GM21576 (cell line): ENCODE measurements at regions not wholly inside any gene's neighbourhood (a gene's known extent, or its start where the extent isn't known, plus 50 kb on each side); places are given as distances from the start of the nearest gene placed in this dataset.
A peak's percentile ranks its signal among the peaks of the same experiment; 100 is the strongest.
"Not testable (repeated sequence)": the region's sequence is repeated elsewhere in the genome, so short reads cannot be mapped to it uniquely, and the experiment has no call there.

Experiments
- ATAC-seq: cut with Tn5 transposase; IDR thresholded peaks from one replicate; pipeline ENCODE4 v1.9.1; 2021; ENCODE audit warnings: mild to moderate bottlenecking, moderate library complexity; ENCODE audit not compliant: unreplicated experiment

DNA sequence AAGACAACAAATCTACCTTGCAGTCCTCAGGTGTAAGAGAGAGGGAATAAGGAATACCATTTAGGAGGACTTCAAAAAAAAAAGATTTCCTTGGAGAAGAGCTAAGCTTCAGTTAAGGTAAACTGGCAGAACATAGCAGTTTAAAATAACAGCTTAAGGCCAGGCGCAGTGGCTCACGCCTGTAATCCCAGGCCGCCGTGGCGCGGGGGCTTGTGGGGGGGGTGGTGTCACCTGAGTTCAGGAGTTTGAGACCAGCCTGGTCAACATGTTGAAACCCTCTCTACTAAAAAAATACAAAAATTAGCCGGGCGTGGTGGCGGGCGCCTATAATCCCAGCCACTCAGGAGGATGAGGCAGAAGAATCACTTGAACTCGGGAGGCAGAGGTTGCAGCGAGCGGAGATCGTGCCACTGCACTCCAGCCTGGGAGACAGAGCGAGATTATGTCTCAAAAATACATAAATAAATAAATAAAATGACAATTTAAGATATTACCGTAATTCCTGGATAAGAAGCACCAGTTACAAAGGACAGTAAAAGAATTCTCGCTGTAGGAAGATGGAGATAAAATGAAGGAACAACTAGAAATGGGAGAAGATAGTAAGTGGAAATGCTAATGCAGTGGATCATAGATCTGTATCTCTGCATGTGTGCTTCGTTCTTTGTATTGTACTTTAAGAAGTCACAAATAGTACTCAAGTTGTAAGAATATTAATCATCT lies 1140.2 kb downstream of the NCAM2 start:
- ATAC-seq = no peak

DNA sequence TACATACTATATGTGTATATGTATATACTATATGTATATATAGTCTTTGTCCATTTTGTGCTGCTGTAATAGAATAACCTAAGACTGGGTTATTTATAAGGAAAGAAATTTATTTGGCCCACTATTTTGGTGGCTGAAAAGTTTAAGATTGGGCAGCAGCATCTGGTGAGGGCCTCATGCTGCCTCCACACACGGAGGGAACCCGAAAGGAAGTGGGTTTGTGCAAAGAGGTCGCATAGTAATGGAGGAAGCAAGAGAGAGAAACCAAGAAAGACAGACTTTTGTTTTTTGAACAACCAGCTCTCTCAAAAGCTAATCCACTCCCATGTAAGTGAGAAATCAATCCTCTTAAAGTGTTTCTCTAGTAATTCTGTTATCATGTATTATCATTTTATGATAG lies 1147.3 kb downstream of the NCAM2 start:
- no peak for ATAC-seq

DNA sequence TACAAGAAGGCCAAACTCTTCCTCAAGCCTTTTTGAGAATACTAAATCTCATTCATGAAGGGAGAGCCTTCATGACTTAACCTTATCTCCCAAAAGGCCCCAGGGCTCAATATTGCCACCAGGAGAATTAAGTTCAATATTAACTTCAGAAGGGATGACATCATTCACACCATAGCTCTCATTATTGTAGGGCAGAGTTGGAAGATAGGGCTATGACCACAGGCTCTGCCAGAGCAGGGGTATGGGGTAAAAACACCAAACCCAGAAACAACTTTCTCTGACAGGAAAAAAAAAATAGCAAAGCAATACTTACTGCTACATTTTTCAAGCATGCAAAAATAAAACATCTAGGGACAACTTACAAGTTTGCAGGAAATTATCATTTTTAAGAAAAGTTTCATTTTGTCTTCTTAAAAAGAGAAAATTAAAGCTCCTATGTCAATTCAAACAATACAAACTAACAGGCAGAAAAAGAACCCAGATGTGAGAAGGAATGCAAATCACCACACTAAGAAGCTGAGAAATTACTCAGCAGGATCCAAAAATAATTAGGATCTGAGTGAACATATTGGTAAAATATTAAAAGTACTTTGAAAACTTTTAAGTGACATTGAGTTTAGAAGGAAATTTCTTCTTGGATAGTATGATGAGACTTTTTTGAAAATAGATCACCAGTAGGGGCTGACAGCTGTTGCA lies 1156.5 kb downstream of the NCAM2 start:
- ATAC-seq = no peak

DNA sequence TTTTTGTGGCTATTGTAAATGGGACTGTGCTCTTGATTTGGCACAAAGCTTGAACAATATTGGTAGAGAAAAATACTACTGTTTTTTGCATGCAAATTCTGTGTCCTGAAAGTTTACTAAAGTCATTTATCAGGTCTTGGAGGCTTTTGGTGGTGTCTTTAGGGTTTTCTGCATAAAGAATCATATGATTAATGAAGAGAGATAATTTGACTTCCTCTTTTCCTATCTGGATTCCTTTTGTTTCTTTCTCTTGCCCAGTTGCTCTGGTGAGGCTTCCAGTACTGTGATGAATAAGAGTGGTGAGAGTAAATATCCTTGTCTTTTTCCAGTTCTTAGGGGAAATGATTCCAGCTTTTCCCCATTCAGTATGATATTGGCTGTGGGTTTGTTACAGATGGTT lies 1166.7 kb downstream of the NCAM2 start:
- no peak for ATAC-seq

DNA sequence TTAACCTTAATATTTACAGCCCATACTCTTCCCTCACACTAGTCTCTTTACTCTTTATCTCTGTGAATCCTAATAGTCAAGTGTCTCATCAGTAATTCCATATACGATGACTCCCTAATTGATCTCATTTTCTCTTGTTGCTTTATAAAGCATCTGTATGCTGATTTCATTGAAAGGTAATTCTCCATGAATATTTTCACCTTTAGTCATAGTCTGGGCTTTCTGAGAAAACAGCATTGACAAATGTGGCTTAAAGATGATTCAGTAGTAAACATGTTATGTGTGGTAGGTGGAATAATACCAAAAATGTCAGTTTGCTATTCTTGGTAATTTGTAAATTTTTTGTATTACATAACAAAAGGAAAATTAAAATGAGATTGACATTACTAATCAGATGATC lies 1176.5 kb downstream of the NCAM2 start:
- ATAC-seq = no peak

DNA sequence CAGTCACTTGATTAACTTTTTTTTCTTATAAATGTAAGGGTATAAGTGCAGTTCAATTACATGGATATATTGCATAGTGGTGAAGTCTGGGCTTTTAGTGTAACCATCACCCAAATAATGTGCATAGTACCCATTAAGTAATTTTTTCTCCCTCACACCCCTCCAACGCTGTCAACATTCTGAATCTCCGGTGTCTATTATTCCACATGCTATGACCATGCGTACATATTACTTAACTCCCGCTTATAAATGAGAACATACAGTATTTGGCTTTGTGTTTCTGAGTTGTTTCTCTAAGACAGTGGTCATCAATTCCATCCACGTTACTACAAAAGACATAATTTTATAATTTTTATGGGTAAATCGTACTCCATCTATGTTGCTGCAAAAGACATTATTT lies 1191.1 kb downstream of the NCAM2 start:
- ATAC-seq = no peak

DNA sequence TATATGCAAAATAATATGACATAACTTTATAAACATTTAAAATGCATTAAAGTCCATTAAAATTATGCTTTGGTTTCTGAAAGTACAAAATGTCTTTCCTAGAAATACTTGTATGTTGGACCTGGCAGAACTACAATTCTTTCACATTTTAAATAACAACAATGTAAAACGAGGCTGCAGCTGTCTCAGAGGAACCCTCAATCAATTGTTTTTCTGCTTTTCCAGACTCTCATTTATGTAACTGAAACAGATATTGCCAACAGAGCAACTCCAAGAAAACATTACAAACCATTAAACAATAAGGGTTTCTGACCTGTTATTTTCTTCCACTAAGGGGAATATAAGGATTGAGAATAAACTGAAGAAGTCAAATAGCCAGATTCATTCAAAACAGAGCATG lies 1193.4 kb downstream of the NCAM2 start:
- ATAC-seq = no peak

DNA sequence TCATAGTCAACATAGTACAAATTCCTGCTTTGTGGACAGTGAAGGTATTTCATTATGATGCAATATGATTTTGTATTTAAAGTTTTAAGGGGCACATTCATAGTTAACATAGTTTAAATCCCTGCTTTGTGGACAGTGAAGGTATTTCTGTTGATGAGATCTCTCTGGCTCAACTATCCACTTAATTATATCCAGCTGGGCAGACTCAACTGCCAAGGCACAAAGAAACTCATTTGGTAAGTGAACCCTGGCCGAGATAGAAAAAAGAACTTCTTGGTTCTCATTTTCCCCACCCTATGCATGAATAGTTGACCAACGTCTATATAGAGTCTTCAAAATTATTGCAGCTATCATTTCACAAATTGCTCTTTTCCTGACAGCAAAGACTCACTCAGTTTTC lies 1194.6 kb downstream of the NCAM2 start:
- ATAC-seq = no peak

DNA sequence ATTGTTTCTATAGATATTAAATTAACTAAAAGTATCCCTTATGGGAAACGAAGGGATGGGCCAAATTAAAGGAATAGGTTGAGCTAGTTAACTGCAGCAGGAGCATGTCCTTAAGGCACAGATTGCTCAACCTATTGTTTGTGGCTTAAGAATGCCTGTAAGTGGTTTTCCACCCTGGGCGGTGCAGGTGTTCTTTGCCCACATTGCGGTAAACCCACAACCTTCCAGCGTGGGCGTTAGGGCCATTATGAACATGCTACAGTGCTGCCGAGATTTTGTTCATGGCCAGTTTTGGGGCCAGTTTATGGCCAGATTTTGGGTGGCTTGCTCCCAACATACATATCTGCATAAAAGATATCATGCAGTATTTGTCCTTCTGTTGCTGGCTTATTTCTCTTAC lies 1196.8 kb downstream of the NCAM2 start:
- not testable (repeated sequence) for ATAC-seq

DNA sequence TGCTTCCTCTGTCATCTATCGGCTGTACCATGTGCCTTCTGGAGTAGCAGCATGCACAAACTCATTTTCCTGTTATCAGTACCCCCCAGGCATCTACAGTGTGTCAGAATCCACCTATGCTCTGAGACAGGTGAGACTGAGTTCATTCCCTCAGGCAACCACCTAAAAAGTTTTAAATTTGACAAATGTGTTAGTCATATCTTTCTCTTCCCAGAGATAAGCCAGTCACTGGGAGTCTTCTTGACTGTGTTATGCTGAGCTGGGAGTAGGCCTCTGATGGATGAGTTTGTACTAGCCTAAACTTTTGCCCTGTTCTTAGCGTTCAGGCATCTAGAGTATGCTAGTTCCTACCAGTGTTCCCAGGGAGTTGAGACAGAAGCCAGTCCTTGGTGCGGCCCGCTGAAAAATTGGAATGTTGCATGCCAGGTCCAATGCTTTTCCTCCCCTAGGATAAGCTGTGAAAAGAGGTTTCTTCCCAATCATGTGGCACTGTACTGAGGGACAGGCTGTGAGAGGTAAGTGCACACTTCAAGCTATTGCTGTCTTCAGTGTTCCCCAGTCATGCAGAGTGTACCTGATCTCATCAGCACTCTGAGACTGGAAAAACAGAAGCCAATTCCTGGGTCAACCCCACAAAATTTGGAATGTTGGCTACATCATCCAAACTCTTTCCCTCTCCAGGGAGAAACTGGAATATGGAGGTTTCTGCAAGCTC lies 1202.3 kb downstream of the NCAM2 start:
- ATAC-seq = no peak

DNA sequence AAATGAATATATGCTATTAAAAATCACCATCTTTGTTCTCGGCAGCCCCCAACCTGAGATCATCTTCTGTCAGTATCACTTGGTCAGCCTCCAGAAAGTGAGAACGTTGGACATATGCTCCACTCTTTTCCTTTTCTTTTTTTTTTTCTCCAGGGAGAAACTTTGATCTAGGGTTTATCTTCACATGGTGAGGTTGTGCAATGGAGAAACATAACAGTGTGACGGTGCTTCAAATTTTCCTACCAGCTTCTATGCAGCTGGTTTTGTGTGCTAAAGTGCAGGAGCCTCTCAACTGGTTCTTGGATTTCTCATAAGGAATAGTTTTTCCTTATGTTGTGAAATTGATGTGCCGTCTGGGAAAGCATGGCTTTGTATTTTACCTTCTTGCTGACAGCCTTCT lies 1202.9 kb downstream of the NCAM2 start:
- no peak for ATAC-seq

DNA sequence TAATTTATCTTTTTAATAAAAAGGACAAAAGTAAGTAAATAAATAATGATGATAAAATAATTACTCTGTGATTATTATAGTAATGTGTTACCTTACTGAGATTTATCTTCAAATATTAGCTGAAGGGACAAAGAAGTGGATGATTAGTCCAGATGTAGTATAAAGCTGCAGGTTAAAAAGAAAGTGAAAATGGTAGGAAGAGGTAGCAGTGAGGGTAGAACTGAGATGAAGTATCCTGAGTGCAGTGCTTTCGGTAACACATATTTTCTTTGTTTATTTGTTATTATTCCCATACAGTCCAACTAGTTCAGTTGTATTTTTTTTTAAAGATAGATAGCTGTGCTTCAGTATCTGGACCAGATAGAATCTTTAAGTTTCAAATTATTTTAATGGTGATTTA lies 1203.5 kb downstream of the NCAM2 start:
- ATAC-seq = no peak

DNA sequence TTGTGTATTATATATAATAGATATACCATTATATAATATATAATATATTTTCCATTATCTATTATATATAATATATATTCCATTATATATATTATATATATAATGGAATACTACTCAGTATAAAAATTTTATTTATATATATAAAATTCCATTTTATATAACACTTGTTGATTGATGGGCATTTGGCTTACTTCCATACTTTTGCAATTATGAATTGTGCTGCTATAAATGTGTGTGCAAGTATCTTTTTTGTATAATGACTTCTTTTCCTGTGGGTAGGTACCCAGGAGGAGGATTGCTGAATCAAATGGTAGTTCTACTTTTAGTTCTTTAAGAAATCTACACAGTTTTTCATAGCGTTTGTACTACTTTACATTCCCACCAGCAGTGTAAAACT lies 1211.1 kb downstream of the NCAM2 start:
- ATAC-seq = no peak

DNA sequence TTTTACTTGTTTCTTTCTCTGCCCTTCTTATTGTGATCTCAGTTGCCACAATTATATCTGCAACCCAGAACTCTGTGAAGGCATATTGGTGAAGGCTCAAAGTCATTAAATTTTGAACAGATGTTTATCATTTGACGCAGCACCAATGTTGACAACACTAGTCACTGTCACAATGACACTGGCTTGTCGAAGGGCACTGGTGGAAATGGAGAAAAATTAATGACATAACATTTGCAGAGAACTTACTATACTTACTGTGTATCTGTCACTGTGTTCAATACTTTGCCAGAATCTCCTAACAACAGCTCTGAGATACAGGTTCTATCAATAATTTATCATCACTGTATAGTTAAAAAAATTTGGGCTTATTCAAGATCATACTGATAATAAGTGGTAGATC lies 1213.7 kb downstream of the NCAM2 start:
- no peak for ATAC-seq

DNA sequence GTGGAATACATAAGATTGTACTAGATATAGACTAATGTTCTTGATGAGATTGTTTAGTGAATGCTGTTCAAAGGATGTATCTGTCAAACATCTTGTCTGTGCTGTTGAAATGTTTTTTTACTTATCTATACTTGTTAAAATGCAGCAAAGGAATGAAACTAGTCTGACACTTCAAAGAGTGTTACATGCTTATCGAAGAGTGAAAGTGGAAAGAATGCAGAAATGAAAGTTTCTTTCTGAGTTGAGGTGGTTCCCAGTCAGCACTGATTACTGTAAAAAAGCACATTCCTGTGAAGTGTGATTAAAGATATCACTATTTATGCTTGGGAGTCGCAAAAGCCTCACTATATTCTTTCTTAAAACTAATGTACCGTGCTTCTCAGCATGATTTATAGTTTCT lies 1225.2 kb downstream of the NCAM2 start:
- ATAC-seq = peak; percentile 78

DNA sequence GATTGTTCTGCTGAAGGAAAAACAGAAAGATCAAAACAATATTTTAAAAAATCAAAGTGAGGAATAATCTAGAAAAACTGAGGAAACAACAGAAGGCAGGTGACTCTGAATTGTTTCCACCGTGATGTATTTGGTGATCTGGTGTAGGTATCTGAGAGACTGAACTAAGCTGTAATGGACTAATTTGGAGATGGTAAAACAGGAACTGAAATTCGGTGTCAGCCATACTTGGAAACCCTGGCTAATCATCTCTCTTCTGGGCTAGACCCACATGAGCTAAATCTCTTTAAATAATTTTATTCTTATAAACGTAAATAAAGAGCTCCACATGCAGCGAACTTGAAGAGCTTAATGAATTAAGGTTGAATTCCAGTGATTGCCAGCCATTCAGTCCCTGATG lies 1226.1 kb downstream of the NCAM2 start:
- ATAC-seq = peak; percentile 48

DNA sequence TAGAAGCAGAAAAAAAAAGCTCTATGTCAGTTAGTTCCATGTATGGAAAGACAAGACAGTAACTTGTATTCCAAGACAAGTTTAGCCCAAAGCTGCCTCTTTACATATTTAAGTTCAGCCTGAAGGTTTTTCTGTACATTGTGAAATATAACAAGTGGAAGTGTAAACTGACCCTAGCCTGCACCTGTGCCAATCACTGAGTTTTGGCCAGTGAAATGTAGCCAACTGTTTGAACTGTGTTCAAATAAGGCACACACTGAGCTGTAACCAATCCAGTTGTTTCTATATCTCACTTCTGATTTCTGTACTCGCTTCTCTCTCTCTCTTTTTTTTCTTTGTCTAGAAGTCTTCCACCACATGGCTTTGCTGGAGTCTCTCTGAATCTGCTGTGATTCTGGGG lies 1227.1 kb downstream of the NCAM2 start:
- ATAC-seq = no peak

DNA sequence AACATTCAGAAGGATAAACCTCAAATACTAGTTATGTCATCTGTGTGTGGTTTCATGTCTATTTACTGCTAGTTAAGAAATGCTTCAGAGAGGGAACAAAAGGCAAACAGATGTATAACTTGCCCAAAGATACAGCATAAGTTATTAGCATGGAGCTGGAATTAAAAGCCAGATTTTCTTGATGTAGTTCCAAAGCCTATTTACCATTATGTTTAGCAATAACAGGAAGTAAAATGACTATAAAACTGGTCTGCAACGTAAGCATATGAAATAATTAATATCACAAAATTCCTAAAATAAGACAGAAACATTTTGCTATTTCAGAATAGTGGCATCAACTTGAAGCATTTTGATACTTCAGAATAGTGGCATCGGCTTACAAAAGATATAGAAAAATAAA lies 1232.8 kb downstream of the NCAM2 start:
- ATAC-seq = no peak

DNA sequence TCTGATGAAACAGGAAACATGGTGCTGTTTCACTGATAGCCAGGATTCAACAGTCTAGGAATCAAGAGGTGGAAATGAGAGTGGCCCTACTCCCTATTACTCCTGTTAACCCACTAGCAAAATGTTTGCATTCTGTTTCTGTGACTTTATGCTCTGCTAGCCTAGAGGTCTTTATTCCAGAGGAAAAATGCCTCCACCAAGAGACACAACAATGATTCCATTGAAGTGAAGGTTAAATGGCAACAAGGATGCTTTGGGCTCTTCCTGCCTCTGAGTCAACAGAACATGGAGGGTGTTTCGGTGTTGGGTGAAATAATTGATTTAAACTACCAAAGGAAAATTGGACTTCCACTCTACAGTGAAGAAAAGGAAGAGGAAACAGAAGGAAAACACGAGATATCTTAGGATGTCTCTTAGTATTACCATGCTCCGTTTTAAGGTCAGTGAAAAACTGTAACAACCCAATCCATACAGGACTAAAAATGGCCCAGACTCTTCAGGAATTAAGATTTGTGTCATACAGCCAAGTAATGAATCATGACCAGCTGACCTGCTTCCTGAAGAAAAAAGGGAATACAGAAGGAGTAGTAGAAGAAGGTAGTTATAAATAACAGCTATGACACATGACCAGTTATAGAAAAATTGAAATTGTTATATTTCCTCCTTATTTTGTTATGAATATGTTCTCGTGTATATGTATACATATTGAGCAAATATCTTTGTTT lies 1237.8 kb downstream of the NCAM2 start:
- no peak for ATAC-seq

DNA sequence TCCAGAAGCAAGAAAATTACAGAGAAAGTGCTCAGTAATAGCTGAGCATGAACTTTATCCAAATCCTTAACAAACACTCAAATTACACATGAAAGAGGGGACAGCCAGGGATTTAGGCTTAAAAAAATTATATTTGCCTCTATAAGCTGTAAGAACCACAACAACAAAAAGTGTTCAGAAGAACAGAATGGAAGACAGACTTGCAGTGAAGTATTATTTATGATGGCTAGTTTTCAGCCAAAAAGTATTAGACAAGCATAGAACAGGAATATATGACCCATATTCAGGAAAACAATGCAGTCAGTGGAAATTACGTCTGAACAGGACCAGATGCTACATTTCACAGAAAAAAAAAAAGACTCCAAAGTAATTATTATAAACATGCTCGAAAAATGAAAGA lies 1246.3 kb downstream of the NCAM2 start:
- ATAC-seq = no peak

DNA sequence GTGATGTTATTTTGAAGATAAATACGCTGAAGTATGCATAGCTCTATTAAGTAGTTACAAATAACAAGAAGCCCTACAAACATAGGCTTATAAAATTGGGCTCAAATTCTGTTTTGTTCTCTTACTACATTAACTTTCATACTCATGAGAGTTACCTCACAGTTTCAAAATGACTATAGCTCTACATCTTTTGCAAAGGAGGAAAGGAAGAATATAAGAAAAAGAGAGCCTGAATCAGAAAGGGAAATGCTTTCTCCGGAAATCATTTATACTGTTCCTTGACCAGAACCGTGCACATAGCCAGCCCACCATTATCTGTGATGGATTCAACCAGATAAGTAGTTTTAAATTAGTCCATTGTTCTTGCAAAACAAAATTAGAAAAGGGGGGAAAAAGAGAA lies 1252.1 kb downstream of the NCAM2 start:
- no peak for ATAC-seq

DNA sequence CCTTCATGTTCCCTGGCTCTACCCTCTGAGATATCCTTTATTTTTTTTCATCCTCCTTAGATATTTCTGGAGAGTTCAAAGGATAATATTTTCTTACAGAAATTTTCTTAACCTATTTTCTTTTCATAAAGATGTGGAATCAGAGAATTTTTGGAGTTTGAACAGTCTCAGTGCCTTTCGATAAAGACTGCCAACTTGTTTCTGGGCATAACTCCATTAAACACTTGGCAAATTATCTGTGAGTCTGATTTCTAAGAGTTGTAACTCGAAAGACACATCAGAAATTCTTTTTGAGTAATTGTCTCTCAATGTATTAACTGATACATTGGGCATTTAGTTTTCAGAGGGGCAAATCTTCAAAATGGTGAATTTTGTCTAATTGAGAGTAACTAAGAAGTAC lies 1255.6 kb downstream of the NCAM2 start:
- ATAC-seq = no peak
